Transverse colon (tissue), 4 donors: ENCODE measurements at regions not wholly inside any gene's neighbourhood (a gene's known extent, or its start where the extent isn't known, plus 50 kb on each side); places are given as distances from the start of the nearest gene placed in this dataset.

Experiments
- EP300 ChIP-seq: sonication (generic); formaldehyde crosslinking; IDR thresholded peaks from one replicate; pipeline ENCODE4 v1.6.1; 2017; ENCODE audit warnings: antibody characterized with exemption, low read depth
- POLR2A ChIP-seq: fragments of 450-650 bp; IDR thresholded peaks from one replicate; pipeline ENCODE4 v1.6.1; 2016; ENCODE audit warnings: antibody characterized with exemption, mild to moderate bottlenecking, moderate library complexity
- POLR2AphosphoS5 ChIP-seq, 3 donors: sonication (generic); formaldehyde crosslinking; IDR thresholded peaks; one replicate each; pipeline ENCODE4 v1.6.1; 2016; ENCODE audit warnings: antibody characterized with exemption in 3 of 3
- TF ChIP-seq, protein P1 (sequence below), 5 experiments: fragments of 200-600 bp in 3 of 5; fragments of 450-650 bp in 2 of 5; sonication (generic) in 3 of 5; IDR thresholded peaks; 1 replicate in 2 of 5; 2 replicates in 3 of 5; pipeline ENCODE4 v1.5.1; 2016 to 2017; ENCODE audit warnings: antibody characterized with exemption in 5 of 5, inconsistent platforms in 3 of 5, mild to moderate bottlenecking in 2 of 5, moderate library complexity in 1 of 5

DNA sequence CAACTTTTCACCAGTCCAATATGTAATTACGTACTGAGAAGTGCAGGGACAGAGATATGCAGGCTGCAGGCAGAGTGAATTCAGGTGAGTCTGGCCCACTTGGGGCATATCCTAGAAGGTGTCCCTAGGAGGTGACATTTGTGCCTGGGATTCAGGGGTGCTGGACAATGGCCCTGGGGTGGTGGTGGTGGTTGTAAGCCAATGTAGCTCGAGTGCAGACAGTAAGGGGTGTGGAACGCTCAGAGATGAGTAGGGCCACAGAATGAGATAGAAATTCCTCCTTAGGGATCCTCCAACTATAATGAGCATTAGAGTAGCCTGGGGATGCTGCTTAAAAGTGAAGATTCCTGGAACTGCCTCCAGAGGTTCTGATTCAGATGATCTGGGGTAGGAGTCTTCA lies 221.7 kb upstream of the MPHOSPH6 start:
- no peak for TF ChIP-seq POLR2AphosphoS5 (IDR thresholded peaks at IDR 0.05)
- TF ChIP-seq, protein P1, sequence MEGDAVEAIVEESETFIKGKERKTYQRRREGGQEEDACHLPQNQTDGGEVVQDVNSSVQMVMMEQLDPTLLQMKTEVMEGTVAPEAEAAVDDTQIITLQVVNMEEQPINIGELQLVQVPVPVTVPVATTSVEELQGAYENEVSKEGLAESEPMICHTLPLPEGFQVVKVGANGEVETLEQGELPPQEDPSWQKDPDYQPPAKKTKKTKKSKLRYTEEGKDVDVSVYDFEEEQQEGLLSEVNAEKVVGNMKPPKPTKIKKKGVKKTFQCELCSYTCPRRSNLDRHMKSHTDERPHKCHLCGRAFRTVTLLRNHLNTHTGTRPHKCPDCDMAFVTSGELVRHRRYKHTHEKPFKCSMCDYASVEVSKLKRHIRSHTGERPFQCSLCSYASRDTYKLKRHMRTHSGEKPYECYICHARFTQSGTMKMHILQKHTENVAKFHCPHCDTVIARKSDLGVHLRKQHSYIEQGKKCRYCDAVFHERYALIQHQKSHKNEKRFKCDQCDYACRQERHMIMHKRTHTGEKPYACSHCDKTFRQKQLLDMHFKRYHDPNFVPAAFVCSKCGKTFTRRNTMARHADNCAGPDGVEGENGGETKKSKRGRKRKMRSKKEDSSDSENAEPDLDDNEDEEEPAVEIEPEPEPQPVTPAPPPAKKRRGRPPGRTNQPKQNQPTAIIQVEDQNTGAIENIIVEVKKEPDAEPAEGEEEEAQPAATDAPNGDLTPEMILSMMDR (IDR thresholded peaks at IDR 0.05): no peak
- no peak for TF ChIP-seq POLR2A
- TF ChIP-seq EP300: no peak
